Caco-2 (cell line): ENCODE measurements at regions not wholly inside any gene's neighbourhood (a gene's known extent, or its start where the extent isn't known, plus 50 kb on each side); places are given as distances from the start of the nearest gene placed in this dataset.

Source experiments
- BruUV-seq: library from RNA; stranded (reverse); fragments of 400-500 nt; replicated peaks from 2 replicates; lab custom pipeline; 2021; lab: Mats Ljungman, UMichigan
- CTCF ChIA-PET: fragments of 300-600 bp; sonication (Branson Sonifier 250); formaldehyde crosslinking; loops from one replicate; lab custom pipeline; 2022; ENCODE audit warnings: antibody characterized with exemption; lab: Charles Lee
- POLR2A ChIA-PET: fragments of 300-600 bp; sonication (Branson Sonifier 250); formaldehyde crosslinking; loops from one replicate; lab custom pipeline; 2022; ENCODE audit warnings: antibody characterized with exemption; lab: Charles Lee
- DNase-seq, 2 experiments: peaks; one replicate each; pipeline versions ENCODE4 v3.0.0 to v3.0.0-alpha.2; 2020 to 2022
- H3K27me3 ChIP-seq: replicated peaks from 2 replicates; pipeline ENCODE4 v1.6.0; 2011; ENCODE audit warnings: low read length; ENCODE audit not compliant: control insufficient read depth, insufficient read depth
- H3K36me3 ChIP-seq: 2 replicates; pipeline ENCODE4 v1.5.1; 2011; ENCODE audit warnings: low read length; ENCODE audit not compliant: control insufficient read depth, insufficient read depth
- H3K4me1 ChIP-seq: fragments of 250-450 bp; sonication (Bioruptor Pico); 2 replicates; pipeline ENCODE4 v1.5.1; 2020; ENCODE audit warnings: mild to moderate bottlenecking
- H3K4me3 ChIP-seq: 2 replicates; pipeline ENCODE4 v1.5.1; 2011; ENCODE audit warnings: low read depth, mild to moderate bottlenecking, control low read depth, low read length
- H3K9me3 ChIP-seq: fragments of 250-450 bp; sonication (Bioruptor Pico); 2 replicates; pipeline ENCODE4 v1.5.1; 2020; ENCODE audit warnings: mild to moderate bottlenecking, moderate library complexity
- H3K27ac Mint-ChIP-seq: one replicate; pipeline ENCODE4 v1.8.0; 2022; ENCODE audit warnings: mixed read lengths; ENCODE audit not compliant: unreplicated experiment
- H3K27me3 Mint-ChIP-seq: one replicate; pipeline ENCODE4 v1.8.0; 2022; ENCODE audit warnings: mixed read lengths; ENCODE audit not compliant: insufficient read depth, unreplicated experiment
- H3K36me3 Mint-ChIP-seq: one replicate; pipeline ENCODE4 v1.8.0; 2022; ENCODE audit warnings: mild to moderate bottlenecking, mixed read lengths; ENCODE audit not compliant: insufficient read depth, unreplicated experiment
- H3K4me1 Mint-ChIP-seq: one replicate; pipeline ENCODE4 v1.8.0; 2022; ENCODE audit warnings: low read depth, mixed read lengths; ENCODE audit not compliant: unreplicated experiment
- H3K4me3 Mint-ChIP-seq: one replicate; pipeline ENCODE4 v1.8.0; 2022; ENCODE audit warnings: mild to moderate bottlenecking, moderate library complexity, mixed read lengths; ENCODE audit not compliant: unreplicated experiment
- H3K9me3 Mint-ChIP-seq: one replicate; pipeline ENCODE4 v1.8.0; 2022; ENCODE audit warnings: mixed read lengths; ENCODE audit not compliant: unreplicated experiment
- intact Hi-C: fragments of 100-400 bp; cut with micrococcal nuclease; formaldehyde crosslinking; loops from one replicate; pipeline ENCODE4 v1.10.0; 2022; ENCODE audit not compliant: unreplicated experiment
- TF ChIP-seq, protein P1 (sequence below), 2 experiments: fragments of 200-600 bp in 1 of 2; IDR thresholded peaks; 1 replicate in 1 of 2; 2 replicates in 1 of 2; pipeline versions ENCODE4 v1.5.1 to v1.8.0; 2011 to 2022; ENCODE audit warnings: antibody characterized with exemption in 1 of 2, control low read depth in 1 of 2, inconsistent platforms in 1 of 2, low read depth in 1 of 2, low read length in 1 of 2, mild to moderate bottlenecking in 1 of 2, moderate library complexity in 1 of 2; ENCODE audit not compliant: insufficient read depth in 1 of 2, severe bottlenecking in 1 of 2, unreplicated experiment in 1 of 2

GRCh38 chr2:60216452-60216995, 336.9 kb downstream of the BCL11A start:
- no TSS peak for BruUV-seq

GRCh38 chr2:60215386-60215901, 338.0 kb downstream of the BCL11A start:
- Mint-ChIP-seq H3K4me1 (no peaks in the 10 kb centered on the region), H3K9me3 (no peaks in the 10 kb centered on the region), H3K27me3 (no peaks in the 10 kb centered on the region), H3K36me3 (no peaks in the 10 kb centered on the region), H3K27ac (no peak overlapping the region), H3K4me3 (no peak overlapping the region)
- ChIA-PET POLR2A (no interaction called here), CTCF (no interaction called here)
- Histone ChIP-seq H3K9me3 (no peaks in the 10 kb centered on the region), H3K27me3 (no peaks in the 10 kb centered on the region), H3K36me3 (no peaks in the 10 kb centered on the region), H3K4me3 (no peak overlapping the region), H3K4me1 (peaks cover 18% of the 10 kb centered on the region)
- TF ChIP-seq, protein P1, sequence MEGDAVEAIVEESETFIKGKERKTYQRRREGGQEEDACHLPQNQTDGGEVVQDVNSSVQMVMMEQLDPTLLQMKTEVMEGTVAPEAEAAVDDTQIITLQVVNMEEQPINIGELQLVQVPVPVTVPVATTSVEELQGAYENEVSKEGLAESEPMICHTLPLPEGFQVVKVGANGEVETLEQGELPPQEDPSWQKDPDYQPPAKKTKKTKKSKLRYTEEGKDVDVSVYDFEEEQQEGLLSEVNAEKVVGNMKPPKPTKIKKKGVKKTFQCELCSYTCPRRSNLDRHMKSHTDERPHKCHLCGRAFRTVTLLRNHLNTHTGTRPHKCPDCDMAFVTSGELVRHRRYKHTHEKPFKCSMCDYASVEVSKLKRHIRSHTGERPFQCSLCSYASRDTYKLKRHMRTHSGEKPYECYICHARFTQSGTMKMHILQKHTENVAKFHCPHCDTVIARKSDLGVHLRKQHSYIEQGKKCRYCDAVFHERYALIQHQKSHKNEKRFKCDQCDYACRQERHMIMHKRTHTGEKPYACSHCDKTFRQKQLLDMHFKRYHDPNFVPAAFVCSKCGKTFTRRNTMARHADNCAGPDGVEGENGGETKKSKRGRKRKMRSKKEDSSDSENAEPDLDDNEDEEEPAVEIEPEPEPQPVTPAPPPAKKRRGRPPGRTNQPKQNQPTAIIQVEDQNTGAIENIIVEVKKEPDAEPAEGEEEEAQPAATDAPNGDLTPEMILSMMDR (IDR thresholded peaks at IDR 0.05; ENCODE audit: insufficient read depth in 1 of 2, low read depth in 1 of 2, low read length in 1 of 2, severe bottlenecking in 1 of 2, unreplicated experiment in 1 of 2), result no peak
- BruUV-seq, result no TSS peak
- intact Hi-C loops, result loop anchor here (10.0 kb wide), 1 partner anchor 339 kb away; the partner anchor contains the start of gene BCL11A
- no peak for DNase-seq

More at GRCh38 chr2:60216452-60216995, 336.9 kb downstream of the BCL11A start:
- POLR2A ChIA-PET, result no interaction called here
- Mint-ChIP-seq H3K36me3 (no peaks in the 10 kb centered on the region), H3K4me1 (no peaks in the 10 kb centered on the region), H3K9me3 (no peaks in the 10 kb centered on the region), H3K4me3 (no peak overlapping the region), H3K27me3 (no peaks in the 10 kb centered on the region), H3K27ac (no peak overlapping the region)
- CTCF ChIA-PET, result interaction anchor here (0.5 kb wide), 1 partner anchor 78 kb away, joined by 4 read pairs; no protein-coding TSS in a partner anchor
- peaks cover 18% of the 10 kb centered on the region for H3K4me1 ChIP-seq
- no peaks in the 10 kb centered on the region for H3K9me3 ChIP-seq
- TF ChIP-seq, protein P1 (IDR thresholded peaks at IDR 0.05; ENCODE audit: insufficient read depth in 1 of 2, low read depth in 1 of 2, low read length in 1 of 2, severe bottlenecking in 1 of 2, unreplicated experiment in 1 of 2), result no peak
- intact Hi-C loops, result loop anchor here (10.0 kb wide), 1 partner anchor 338 kb away; the partner anchor contains the start of gene BCL11A
- no peak for DNase-seq
- no peaks in the 10 kb centered on the region for H3K27me3 ChIP-seq
- no peak overlapping the region for H3K4me3 ChIP-seq
- no peaks in the 10 kb centered on the region for H3K36me3 ChIP-seq

DNA sequence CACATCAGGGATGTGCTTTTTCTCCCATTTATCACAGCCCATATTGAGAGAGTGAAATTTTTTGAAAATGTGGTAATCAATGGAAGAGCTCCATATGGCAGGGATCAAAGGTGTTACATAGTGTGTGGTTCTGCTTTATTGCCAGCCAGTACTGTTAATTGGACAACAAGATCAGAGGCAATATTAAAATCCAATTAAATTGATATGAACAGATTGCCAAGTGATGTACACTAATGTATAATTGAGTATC, 338.9 kb downstream of the BCL11A start:
- intact Hi-C loops, result loop anchor here (10.0 kb wide), 1 partner anchor 340 kb away; the partner anchor contains the start of gene BCL11A
- ChIA-PET CTCF (no interaction called here), POLR2A (no interaction called here)
- peaks cover 18% of the 10 kb centered on the region for H3K4me1 ChIP-seq
- H3K9me3 Mint-ChIP-seq, result no peaks in the 10 kb centered on the region
- no peaks in the 10 kb centered on the region for H3K36me3 Mint-ChIP-seq
- no peaks in the 10 kb centered on the region for H3K36me3 ChIP-seq
- no peaks in the 10 kb centered on the region for H3K9me3 ChIP-seq
- no peak for DNase-seq
- H3K27me3 ChIP-seq, result no peaks in the 10 kb centered on the region
- H3K27ac Mint-ChIP-seq, result no peak overlapping the region
- H3K4me3 Mint-ChIP-seq, result no peak overlapping the region
- no peaks in the 10 kb centered on the region for H3K27me3 Mint-ChIP-seq
- TF ChIP-seq, protein P1 (IDR thresholded peaks at IDR 0.05; ENCODE audit: insufficient read depth in 1 of 2, low read depth in 1 of 2, low read length in 1 of 2, severe bottlenecking in 1 of 2, unreplicated experiment in 1 of 2), result no peak
- BruUV-seq, result no TSS peak
- no peaks in the 10 kb centered on the region for H3K4me1 Mint-ChIP-seq
- H3K4me3 ChIP-seq, result no peak overlapping the region
